ENCODE measurements at regions not wholly inside any gene's neighbourhood (a gene's known extent, or its start where the extent isn't known, plus 50 kb on each side); places are given as distances from the start of the nearest gene placed in this dataset.

- TF ChIP-seq CTCF (IDR thresholded peaks at IDR 0.05) = no peak
- TF ChIP-seq POLR2A (IDR thresholded peaks at IDR 0.05) = no peak
- TF ChIP-seq POLR2AphosphoS5 (IDR thresholded peaks at IDR 0.05) = no peak
- no peak for DNase-seq (ENCODE audit: low spot score)
- Histone ChIP-seq H3K9me3 (no peaks in the 10 kb centered on the region), H3K4me3 (no peak overlapping the region), H3K27me3 (replicated peaks; ENCODE audit: insufficient read depth) (no peaks in the 10 kb centered on the region), H3K36me3 (no peaks in the 10 kb centered on the region), H3K4me1 (replicated peaks) (no peaks in the 10 kb centered on the region), H3K27ac (no peak overlapping the region)
- WGBS = 79% methylated on average over 7 of the region's 7 CpGs
- intact Hi-C loops (cut with DNase I) = no loop called here
These were observed 459.7 kb downstream of the RAB28 start for GRCh38 chr4:13024147-13025105.

- intact Hi-C loops (cut with DNase I) = no loop called here
- no peaks in the 10 kb centered on the region for H3K36me3 ChIP-seq
- no peaks in the 10 kb centered on the region for H3K27me3 ChIP-seq (replicated peaks; ENCODE audit: insufficient read depth)
- no peak for DNase-seq (ENCODE audit: low spot score)
- H3K4me1 ChIP-seq (replicated peaks) = no peaks in the 10 kb centered on the region
- no peak overlapping the region for H3K4me3 ChIP-seq
- H3K9me3 ChIP-seq = no peaks in the 10 kb centered on the region
- WGBS = 40% methylated on average over 5 of the region's 5 CpGs
- H3K27ac ChIP-seq = no peak overlapping the region
- no peak for TF ChIP-seq CTCF (IDR thresholded peaks at IDR 0.05)
- no peak for TF ChIP-seq POLR2A (IDR thresholded peaks at IDR 0.05)
- TF ChIP-seq POLR2AphosphoS5 (IDR thresholded peaks at IDR 0.05) = no peak
These were observed 476.2 kb downstream of the RAB28 start for GRCh38 chr4:13007802-13008470.

GRCh38 chr4:12993923-12994322, 490.2 kb downstream of the RAB28 start:
- no peak for TF ChIP-seq POLR2AphosphoS5 (IDR thresholded peaks at IDR 0.05)
- TF ChIP-seq CTCF (IDR thresholded peaks at IDR 0.05) = no peak
- TF ChIP-seq POLR2A (IDR thresholded peaks at IDR 0.05) = no peak
- no peaks in the 10 kb centered on the region for H3K27me3 ChIP-seq (replicated peaks; ENCODE audit: insufficient read depth)
- DNase-seq (ENCODE audit: low spot score) = no peak
- H3K9me3 ChIP-seq = no peaks in the 10 kb centered on the region
- no peak overlapping the region for H3K4me3 ChIP-seq
- H3K4me1 ChIP-seq (replicated peaks) = no peaks in the 10 kb centered on the region
- WGBS = 91% methylated on average over 3 of the region's 3 CpGs
- no peaks in the 10 kb centered on the region for H3K36me3 ChIP-seq
- intact Hi-C loops (cut with DNase I) = no loop called here
- no peak overlapping the region for H3K27ac ChIP-seq

- no peak for TF ChIP-seq POLR2AphosphoS5 (IDR thresholded peaks at IDR 0.05)
- TF ChIP-seq POLR2A (IDR thresholded peaks at IDR 0.05) = no peak
- no peak for TF ChIP-seq CTCF (IDR thresholded peaks at IDR 0.05)
- Histone ChIP-seq H3K27ac (no peak overlapping the region), H3K36me3 (no peaks in the 10 kb centered on the region), H3K4me3 (no peak overlapping the region), H3K27me3 (replicated peaks; ENCODE audit: insufficient read depth) (no peaks in the 10 kb centered on the region), H3K9me3 (no peaks in the 10 kb centered on the region), H3K4me1 (replicated peaks) (no peaks in the 10 kb centered on the region)
- intact Hi-C loops (cut with DNase I) = no loop called here
- WGBS = 67% methylated on average over 2 of the region's 2 CpGs
- DNase-seq (ENCODE audit: low spot score) = no peak
These were observed 496.9 kb downstream of the RAB28 start for GRCh38 chr4:12987284-12987683.
